MCF 10A (cell line): ENCODE measurements at regions not wholly inside any gene's neighbourhood (a gene's known extent, or its start where the extent isn't known, plus 50 kb on each side); places are given as distances from the start of the nearest gene placed in this dataset.
"Not testable (repeated sequence)": the region's sequence is repeated elsewhere in the genome, so short reads cannot be mapped to it uniquely, and the experiment has no call there.

ENCODE experiments used
- BruUV-seq: library from RNA; stranded (reverse); fragments of 400-500 nt; replicated peaks from 2 replicates; lab custom pipeline; 2021; lab: Mats Ljungman, UMichigan
- CTCF ChIA-PET: fragments of 300-600 bp; sonication (Branson Sonifier 250); formaldehyde crosslinking; extraction: SDS; loops from one replicate; lab custom pipeline; 2021; ENCODE audit warnings: antibody characterized with exemption, inconsistent platforms; lab: Yijun Ruan, JAX
- POLR2A ChIA-PET: fragments of 300-600, 350-650 bp; sonication (Branson Sonifier 250); formaldehyde crosslinking; extraction: SDS; loops from one replicate; lab custom pipeline; 2020; ENCODE audit warnings: antibody characterized with exemption, inconsistent platforms; lab: Yijun Ruan, JAX
- DNase-seq: peaks from one replicate; pipeline ENCODE4 v3.0.0-alpha.2; 2018; ENCODE audit not compliant: unreplicated experiment
- H3K27ac Mint-ChIP-seq: one replicate; pipeline ENCODE4 v1.8.0; 2022; ENCODE audit warnings: mild to moderate bottlenecking, low read depth, mixed read lengths; ENCODE audit not compliant: unreplicated experiment
- H3K27me3 Mint-ChIP-seq: one replicate; pipeline ENCODE4 v1.8.0; 2022; ENCODE audit warnings: mixed read lengths; ENCODE audit not compliant: insufficient read depth, unreplicated experiment
- H3K36me3 Mint-ChIP-seq: one replicate; pipeline ENCODE4 v1.8.0; 2022; ENCODE audit warnings: mild to moderate bottlenecking, moderate library complexity, mixed read lengths; ENCODE audit not compliant: insufficient read depth, unreplicated experiment
- H3K4me1 Mint-ChIP-seq: one replicate; pipeline ENCODE4 v1.8.0; 2022; ENCODE audit warnings: mixed read lengths; ENCODE audit not compliant: insufficient read depth, unreplicated experiment
- H3K4me3 Mint-ChIP-seq: one replicate; pipeline ENCODE4 v1.8.0; 2022; ENCODE audit warnings: mild to moderate bottlenecking, moderate library complexity, mixed read lengths; ENCODE audit not compliant: unreplicated experiment
- H3K9me3 Mint-ChIP-seq: one replicate; pipeline ENCODE4 v1.8.0; 2022; ENCODE audit warnings: mixed read lengths; ENCODE audit not compliant: unreplicated experiment
- intact Hi-C: fragments of 100-400 bp; cut with micrococcal nuclease; formaldehyde crosslinking; loops from 2 replicates; pipeline ENCODE4 v1.14.1; 2022
- TF ChIP-seq, protein P1 (sequence below): fragments of 200-600 bp; IDR thresholded peaks from one replicate; pipeline ENCODE4 v1.8.0; 2022; ENCODE audit warnings: antibody characterized with exemption, mild to moderate bottlenecking; ENCODE audit not compliant: unreplicated experiment

DNA sequence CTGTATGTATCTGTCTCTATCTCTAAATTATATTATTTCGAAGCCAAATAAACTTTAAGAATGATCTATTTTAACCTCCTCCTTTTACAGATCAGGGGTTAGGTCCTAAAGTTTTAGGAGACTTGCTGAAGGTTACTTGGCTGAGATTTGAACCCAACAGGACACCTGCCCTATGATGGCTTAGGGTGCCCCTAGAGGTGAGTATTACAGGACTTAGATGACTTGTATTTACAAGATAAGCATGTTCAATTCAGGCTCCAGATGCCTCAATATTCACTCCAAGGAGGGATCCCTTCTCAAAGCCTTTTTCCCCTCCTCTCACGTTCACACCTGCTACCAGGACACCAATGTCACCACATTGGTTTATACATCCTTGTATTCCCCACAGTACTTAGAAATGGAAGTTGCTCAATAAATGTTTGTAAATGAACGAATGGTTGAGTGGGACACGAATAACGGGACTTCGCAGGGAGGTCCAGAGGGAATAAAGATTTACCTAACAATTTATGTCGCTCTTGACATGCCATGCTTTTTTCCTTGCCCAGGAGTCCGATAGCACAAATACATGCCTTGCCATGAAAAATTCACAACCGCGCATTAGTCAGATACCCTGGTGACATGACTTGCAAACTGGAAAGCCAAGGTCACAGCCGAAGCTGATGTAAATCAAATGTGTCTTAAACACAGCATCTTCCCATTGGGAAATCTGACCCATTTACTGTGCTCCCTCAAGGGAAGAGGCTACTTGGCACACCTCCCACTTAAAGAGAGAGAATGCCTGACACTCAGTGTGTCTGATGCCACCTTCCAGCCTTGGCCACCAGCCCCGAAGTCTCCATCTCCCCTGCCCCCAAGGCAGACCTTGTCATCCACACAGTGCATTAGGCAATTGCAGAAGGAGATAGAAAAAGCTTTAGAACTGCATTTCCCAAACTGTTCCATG lies 872.2 kb upstream of the AUTS2 start:
- Mint-ChIP-seq H3K4me1 (no peaks in the 10 kb centered on the region), H3K27ac (no peak overlapping the region), H3K27me3 (no peaks in the 10 kb centered on the region), H3K9me3 (peaks cover 34% of the 10 kb centered on the region), H3K4me3 (no peak overlapping the region), H3K36me3 (no peaks in the 10 kb centered on the region)
- intact Hi-C loops: no loop called here
- POLR2A ChIA-PET: interaction anchor here (0.6 kb wide), 1 partner anchor 12 kb away, joined by 5 read pairs; no protein-coding TSS in a partner anchor
- TF ChIP-seq, protein P1, sequence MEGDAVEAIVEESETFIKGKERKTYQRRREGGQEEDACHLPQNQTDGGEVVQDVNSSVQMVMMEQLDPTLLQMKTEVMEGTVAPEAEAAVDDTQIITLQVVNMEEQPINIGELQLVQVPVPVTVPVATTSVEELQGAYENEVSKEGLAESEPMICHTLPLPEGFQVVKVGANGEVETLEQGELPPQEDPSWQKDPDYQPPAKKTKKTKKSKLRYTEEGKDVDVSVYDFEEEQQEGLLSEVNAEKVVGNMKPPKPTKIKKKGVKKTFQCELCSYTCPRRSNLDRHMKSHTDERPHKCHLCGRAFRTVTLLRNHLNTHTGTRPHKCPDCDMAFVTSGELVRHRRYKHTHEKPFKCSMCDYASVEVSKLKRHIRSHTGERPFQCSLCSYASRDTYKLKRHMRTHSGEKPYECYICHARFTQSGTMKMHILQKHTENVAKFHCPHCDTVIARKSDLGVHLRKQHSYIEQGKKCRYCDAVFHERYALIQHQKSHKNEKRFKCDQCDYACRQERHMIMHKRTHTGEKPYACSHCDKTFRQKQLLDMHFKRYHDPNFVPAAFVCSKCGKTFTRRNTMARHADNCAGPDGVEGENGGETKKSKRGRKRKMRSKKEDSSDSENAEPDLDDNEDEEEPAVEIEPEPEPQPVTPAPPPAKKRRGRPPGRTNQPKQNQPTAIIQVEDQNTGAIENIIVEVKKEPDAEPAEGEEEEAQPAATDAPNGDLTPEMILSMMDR: no peak
- BruUV-seq: no TSS peak
- DNase-seq: no peak
- CTCF ChIA-PET: interaction anchor here (0.7 kb wide), 1 partner anchor 1952 kb away, joined by 3 read pairs; no protein-coding TSS in a partner anchor

DNA sequence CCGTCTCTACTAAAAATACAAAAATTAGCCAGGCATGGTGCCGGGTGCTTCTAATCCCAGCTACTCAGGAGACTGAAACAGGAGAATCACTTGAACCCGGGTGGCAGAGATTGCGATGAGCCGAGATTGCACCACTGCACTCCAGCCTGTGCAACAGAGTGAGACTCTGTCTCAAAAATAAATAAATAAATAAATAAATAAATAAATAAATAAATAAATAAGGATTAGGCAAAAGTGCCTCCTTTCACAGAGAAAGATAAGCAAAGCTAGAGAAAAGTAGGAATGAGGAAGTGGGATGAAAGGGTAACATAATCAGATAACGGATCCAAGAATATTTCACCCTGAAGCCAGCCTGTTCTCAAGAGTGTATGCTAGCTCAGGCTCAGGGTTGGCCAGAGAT lies 869.6 kb upstream of the AUTS2 start:
- intact Hi-C loops, H3K36me3 Mint-ChIP-seq, POLR2A ChIA-PET, H3K4me1 Mint-ChIP-seq, H3K27ac Mint-ChIP-seq, H3K27me3 Mint-ChIP-seq, BruUV-seq, DNase-seq, CTCF ChIA-PET, H3K4me3 Mint-ChIP-seq: not testable (repeated sequence)
- H3K9me3 Mint-ChIP-seq: peaks cover 31% of the 10 kb centered on the region

DNA sequence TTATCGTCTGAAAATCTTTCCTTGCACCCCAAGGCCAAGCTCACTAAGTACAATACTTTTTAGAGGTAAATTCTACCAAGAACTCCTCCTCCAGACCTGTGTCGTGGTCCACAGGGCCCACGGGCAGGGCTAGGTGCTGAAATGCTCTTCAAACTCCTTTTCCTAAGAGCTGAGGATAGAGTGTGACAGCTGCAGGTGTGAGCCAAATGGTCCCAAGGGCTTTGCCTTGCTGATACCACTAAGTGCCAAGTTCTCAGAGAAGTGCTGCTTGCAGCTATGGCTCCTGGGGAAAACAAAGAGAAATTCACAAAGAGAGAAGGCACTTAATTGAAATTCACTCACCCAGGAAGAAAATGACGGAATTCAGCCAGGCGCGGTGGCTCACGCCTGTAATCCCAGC lies 868.9 kb upstream of the AUTS2 start:
- TF ChIP-seq, protein P1: no peak
- H3K4me3 Mint-ChIP-seq: no peak overlapping the region
- no peaks in the 10 kb centered on the region for H3K36me3 Mint-ChIP-seq
- no peaks in the 10 kb centered on the region for H3K4me1 Mint-ChIP-seq
- H3K27me3 Mint-ChIP-seq: no peaks in the 10 kb centered on the region
- intact Hi-C loops: no loop called here
- ChIA-PET CTCF (no interaction called here), POLR2A (no interaction called here)
- BruUV-seq: no TSS peak
- DNase-seq: no peak
- peaks cover 32% of the 10 kb centered on the region for H3K9me3 Mint-ChIP-seq
- no peak overlapping the region for H3K27ac Mint-ChIP-seq

DNA sequence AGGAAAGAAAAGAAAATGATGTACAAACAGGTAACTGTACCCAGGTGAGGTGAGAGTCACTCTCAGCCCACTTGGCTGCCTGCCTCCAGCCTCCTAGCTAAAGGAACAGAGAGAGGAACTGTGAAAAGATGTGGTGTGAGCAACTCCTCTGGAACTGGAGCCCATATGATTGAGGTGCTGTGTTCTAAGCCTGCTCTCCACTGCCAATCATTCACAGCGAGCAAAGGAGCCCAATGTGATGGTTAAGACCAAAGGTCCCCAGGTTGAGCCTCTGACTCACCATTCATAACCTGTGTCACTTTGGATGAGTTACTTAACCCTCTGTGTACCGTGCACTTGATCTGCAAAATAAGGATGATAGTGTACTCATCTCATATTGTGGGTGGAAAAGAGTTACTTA lies 868.1 kb upstream of the AUTS2 start:
- Mint-ChIP-seq H3K4me1 (no peaks in the 10 kb centered on the region), H3K36me3 (no peaks in the 10 kb centered on the region), H3K4me3 (no peak overlapping the region), H3K9me3 (peaks cover 40% of the 10 kb centered on the region), H3K27me3 (no peaks in the 10 kb centered on the region), H3K27ac (no peak overlapping the region)
- TF ChIP-seq, protein P1: no peak
- no TSS peak for BruUV-seq
- ChIA-PET CTCF (no interaction called here), POLR2A (no interaction called here)
- intact Hi-C loops: no loop called here
- no peak for DNase-seq
